ENCODE measurements at regions not wholly inside any gene's neighbourhood (a gene's known extent, or its start where the extent isn't known, plus 50 kb on each side); places are given as distances from the start of the nearest gene placed in this dataset.

DNA sequence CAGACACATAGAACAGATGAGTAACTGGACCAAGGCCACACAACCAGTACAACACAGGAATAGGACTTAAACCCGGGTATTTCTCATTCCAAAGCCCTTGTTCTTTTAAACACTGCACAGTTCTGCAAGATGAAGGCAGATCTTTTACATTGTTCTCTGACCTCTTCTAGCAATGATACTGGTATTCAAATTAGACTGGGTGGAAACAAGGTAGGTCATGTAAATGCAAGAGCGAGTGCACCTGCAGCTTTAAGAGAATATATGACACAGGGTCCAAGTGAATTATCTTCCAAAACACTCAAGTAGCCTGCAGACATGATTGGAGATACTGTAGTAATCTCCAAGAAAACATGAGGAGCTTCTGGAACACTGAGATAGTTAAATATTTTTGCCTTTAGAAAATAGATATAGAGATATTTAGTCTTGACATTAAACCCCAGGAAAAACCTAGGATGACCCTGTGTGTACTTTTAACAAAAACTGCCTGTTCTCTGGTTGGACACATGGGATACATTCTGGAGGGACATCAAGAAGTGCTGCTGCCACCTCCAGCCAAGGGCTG, 130.6 kb upstream of the EPB41L4A start:
- TF ChIP-seq, protein P1, sequence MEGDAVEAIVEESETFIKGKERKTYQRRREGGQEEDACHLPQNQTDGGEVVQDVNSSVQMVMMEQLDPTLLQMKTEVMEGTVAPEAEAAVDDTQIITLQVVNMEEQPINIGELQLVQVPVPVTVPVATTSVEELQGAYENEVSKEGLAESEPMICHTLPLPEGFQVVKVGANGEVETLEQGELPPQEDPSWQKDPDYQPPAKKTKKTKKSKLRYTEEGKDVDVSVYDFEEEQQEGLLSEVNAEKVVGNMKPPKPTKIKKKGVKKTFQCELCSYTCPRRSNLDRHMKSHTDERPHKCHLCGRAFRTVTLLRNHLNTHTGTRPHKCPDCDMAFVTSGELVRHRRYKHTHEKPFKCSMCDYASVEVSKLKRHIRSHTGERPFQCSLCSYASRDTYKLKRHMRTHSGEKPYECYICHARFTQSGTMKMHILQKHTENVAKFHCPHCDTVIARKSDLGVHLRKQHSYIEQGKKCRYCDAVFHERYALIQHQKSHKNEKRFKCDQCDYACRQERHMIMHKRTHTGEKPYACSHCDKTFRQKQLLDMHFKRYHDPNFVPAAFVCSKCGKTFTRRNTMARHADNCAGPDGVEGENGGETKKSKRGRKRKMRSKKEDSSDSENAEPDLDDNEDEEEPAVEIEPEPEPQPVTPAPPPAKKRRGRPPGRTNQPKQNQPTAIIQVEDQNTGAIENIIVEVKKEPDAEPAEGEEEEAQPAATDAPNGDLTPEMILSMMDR (IDR thresholded peaks at IDR 0.05): no peak
- no peak for TF ChIP-seq ZFX (IDR thresholded peaks at IDR 0.05; ENCODE audit: borderline replicate concordance)
